ENCODE measurements at regions not wholly inside any gene's neighbourhood (a gene's known extent, or its start where the extent isn't known, plus 50 kb on each side); places are given as distances from the start of the nearest gene placed in this dataset.

DNA sequence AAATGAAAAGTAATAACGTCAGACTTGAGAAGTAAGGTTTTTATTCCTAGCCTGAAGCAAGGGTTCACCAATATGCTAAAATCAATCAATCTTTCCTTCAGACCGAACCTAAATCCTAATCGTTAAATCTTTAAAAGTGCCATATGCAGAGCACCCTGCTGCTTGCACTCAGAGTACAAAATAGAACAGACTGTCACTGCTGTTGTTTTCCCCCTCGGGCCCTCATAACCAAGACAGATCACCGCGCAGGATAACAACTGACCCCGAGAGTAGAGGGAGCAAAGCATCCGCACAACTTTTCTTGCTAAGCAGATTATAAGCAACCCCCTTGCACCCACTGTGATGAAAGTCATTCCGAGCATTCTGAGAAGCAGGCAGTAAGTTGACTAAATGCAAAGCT lies 550.9 kb upstream of the NDST4 start:
- Histone ChIP-seq H3K36me3 (replicated peaks) (no peaks in the 10 kb centered on the region), H3K27me3 (replicated peaks) (no peaks in the 10 kb centered on the region), H3K27ac (no peak overlapping the region), H3K4me3 (ENCODE audit: low read depth, low read length) (no peak overlapping the region)
- in situ Hi-C loops (cut with HindIII; ENCODE audit: low pct_ligation_motif_present, low sequenced_read_pairs), result no loop called here
- TF ChIP-seq, protein P1, sequence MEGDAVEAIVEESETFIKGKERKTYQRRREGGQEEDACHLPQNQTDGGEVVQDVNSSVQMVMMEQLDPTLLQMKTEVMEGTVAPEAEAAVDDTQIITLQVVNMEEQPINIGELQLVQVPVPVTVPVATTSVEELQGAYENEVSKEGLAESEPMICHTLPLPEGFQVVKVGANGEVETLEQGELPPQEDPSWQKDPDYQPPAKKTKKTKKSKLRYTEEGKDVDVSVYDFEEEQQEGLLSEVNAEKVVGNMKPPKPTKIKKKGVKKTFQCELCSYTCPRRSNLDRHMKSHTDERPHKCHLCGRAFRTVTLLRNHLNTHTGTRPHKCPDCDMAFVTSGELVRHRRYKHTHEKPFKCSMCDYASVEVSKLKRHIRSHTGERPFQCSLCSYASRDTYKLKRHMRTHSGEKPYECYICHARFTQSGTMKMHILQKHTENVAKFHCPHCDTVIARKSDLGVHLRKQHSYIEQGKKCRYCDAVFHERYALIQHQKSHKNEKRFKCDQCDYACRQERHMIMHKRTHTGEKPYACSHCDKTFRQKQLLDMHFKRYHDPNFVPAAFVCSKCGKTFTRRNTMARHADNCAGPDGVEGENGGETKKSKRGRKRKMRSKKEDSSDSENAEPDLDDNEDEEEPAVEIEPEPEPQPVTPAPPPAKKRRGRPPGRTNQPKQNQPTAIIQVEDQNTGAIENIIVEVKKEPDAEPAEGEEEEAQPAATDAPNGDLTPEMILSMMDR (IDR thresholded peaks at IDR 0.05; ENCODE audit: low read depth, low read length, missing control alignments), result no peak
- DNase-seq, result no peak

- DNase-seq, result no peak
- no peaks in the 10 kb centered on the region for H3K36me3 ChIP-seq (replicated peaks)
- no peaks in the 10 kb centered on the region for H3K27me3 ChIP-seq (replicated peaks)
- TF ChIP-seq, protein P1 (IDR thresholded peaks at IDR 0.05; ENCODE audit: low read depth, low read length, missing control alignments), result no peak
- H3K4me3 ChIP-seq (ENCODE audit: low read depth, low read length), result no peak overlapping the region
- H3K27ac ChIP-seq, result no peak overlapping the region
- in situ Hi-C loops (cut with HindIII; ENCODE audit: low pct_ligation_motif_present, low sequenced_read_pairs), result no loop called here
Observed at GRCh38 chr4:115660465-115660864, 547.0 kb upstream of the NDST4 start.

DNA sequence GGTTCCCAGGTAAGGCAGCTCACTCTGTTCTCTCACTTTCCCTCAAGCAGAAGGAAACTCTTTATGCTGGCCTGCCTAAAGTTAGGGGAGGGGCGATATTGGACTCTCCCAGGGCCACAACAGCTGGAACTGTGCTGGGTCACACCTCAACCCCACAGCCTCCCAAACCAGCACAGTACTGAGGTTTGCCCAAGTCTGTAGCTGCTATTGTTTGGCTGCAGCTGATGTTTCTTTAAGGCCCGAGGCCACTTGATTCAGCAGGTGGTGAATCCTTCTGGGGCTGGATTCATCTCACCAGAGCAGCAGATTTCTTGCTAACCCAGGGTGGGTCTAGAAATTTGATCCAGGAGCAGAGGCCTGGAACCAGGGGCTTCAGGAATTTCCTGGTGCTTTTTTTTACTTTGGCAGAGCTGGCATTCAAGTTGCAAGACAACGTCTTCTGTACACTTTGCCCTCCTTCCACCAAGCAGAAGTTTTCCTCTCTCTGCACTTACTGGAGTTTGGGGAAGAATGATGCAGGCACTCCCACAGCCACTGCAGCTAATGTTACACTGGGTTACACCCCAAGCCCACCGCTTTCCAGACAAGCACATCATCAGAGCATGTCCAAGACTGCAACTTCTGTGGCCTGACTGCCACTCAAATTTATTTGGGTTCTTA lies 544.7 kb upstream of the NDST4 start:
- TF ChIP-seq, protein P1 (IDR thresholded peaks at IDR 0.05; ENCODE audit: low read depth, low read length, missing control alignments), result no peak
- Histone ChIP-seq H3K27me3 (replicated peaks) (no peaks in the 10 kb centered on the region), H3K27ac (no peak overlapping the region), H3K36me3 (replicated peaks) (no peaks in the 10 kb centered on the region), H3K4me3 (ENCODE audit: low read depth, low read length) (no peak overlapping the region)
- in situ Hi-C loops (cut with HindIII; ENCODE audit: low pct_ligation_motif_present, low sequenced_read_pairs), result no loop called here
- DNase-seq, result no peak

GRCh38 chr4:115655626-115656025 lies 542.2 kb upstream of the NDST4 start:
- no peak overlapping the region for H3K27ac ChIP-seq
- H3K36me3 ChIP-seq (replicated peaks), result no peaks in the 10 kb centered on the region
- TF ChIP-seq, protein P1 (IDR thresholded peaks at IDR 0.05; ENCODE audit: low read depth, low read length, missing control alignments), result no peak
- in situ Hi-C loops (cut with HindIII; ENCODE audit: low pct_ligation_motif_present, low sequenced_read_pairs), result no loop called here
- no peaks in the 10 kb centered on the region for H3K27me3 ChIP-seq (replicated peaks)
- no peak overlapping the region for H3K4me3 ChIP-seq (ENCODE audit: low read depth, low read length)
- DNase-seq, result no peak

GRCh38 chr4:115648786-115649185 lies 535.4 kb upstream of the NDST4 start:
- Histone ChIP-seq H3K36me3 (replicated peaks) (no peaks in the 10 kb centered on the region), H3K27me3 (replicated peaks) (no peaks in the 10 kb centered on the region), H3K27ac (no peak overlapping the region), H3K4me3 (ENCODE audit: low read depth, low read length) (no peak overlapping the region)
- in situ Hi-C loops (cut with HindIII; ENCODE audit: low pct_ligation_motif_present, low sequenced_read_pairs), result no loop called here
- DNase-seq, result no peak
- TF ChIP-seq, protein P1 (IDR thresholded peaks at IDR 0.05; ENCODE audit: low read depth, low read length, missing control alignments), result no peak

DNA sequence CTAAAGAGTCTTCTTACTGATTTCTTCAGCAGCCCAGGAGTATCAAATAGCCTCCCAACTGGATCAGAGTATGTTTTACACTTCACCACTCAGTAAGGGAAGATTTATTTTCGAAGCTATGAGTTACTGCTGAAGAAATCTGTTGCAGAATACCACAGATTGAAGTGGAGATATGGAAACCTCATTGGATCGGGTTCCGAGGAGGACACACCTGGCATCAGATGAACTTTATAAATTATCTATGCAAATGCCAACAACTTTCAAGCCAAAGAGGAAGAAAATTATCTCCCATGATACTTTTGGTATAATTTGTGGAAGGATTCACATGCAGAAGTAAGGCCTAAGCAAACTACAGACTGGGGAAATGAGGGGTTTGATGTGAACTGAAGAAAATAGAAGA lies 515.9 kb upstream of the NDST4 start:
- TF ChIP-seq, protein P1 (IDR thresholded peaks at IDR 0.05; ENCODE audit: low read depth, low read length, missing control alignments), result no peak

More for the DNA sequence above, 515.9 kb upstream of the NDST4 start:
- H3K4me3 ChIP-seq (ENCODE audit: low read depth, low read length), result no peak overlapping the region
- no peak overlapping the region for H3K27ac ChIP-seq
- H3K27me3 ChIP-seq (replicated peaks), result no peaks in the 10 kb centered on the region
- in situ Hi-C loops (cut with HindIII; ENCODE audit: low pct_ligation_motif_present, low sequenced_read_pairs), result no loop called here
- no peaks in the 10 kb centered on the region for H3K36me3 ChIP-seq (replicated peaks)
- no peak for DNase-seq

Data from brain microvascular endothelial cell (primary cell).